HG03175 (cell line): ENCODE measurements at regions not wholly inside any gene's neighbourhood (a gene's known extent, or its start where the extent isn't known, plus 50 kb on each side); places are given as distances from the start of the nearest gene placed in this dataset.
"Not testable (repeated sequence)": the region's sequence is repeated elsewhere in the genome, so short reads cannot be mapped to it uniquely, and the experiment has no call there.

Source experiments
- ATAC-seq: cut with Tn5 transposase; IDR thresholded peaks from one replicate; pipeline ENCODE4 v1.9.1; 2021; ENCODE audit warnings: mild to moderate bottlenecking, moderate library complexity; ENCODE audit not compliant: unreplicated experiment

DNA sequence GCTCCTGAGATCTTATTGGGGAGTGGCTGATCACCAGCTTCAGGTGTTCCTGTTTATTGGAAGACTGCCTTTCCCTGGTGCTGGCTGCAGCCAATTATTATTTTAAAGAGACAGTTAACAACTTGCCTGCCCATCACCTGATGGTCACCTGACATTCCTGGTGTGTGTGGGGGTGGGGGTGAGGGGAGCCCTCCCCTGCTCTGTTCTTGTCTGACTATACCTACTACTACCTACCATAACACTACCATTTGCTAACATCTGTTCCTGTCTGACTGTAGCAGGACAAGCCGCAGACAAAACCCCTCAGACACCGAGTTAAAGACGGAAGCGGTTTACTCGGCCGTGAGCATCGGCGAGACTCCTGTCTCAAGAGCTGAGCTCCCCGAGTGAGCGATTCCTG lies 54.9 kb upstream of the NBPF3 start:
- no peak for ATAC-seq

GRCh38 chr1:21384620-21385019 lies 55.3 kb upstream of the NBPF3 start:
- no peak for ATAC-seq

- no peak for ATAC-seq
Observed at GRCh38 chr1:21383785-21384401, 56.0 kb upstream of the NBPF3 start.

GRCh38 chr1:21381354-21381753 lies 58.6 kb upstream of the NBPF3 start:
- no peak for ATAC-seq

- not testable (repeated sequence) for ATAC-seq
Observed at GRCh38 chr1:21380147-21380546, 59.8 kb upstream of the NBPF3 start.

DNA sequence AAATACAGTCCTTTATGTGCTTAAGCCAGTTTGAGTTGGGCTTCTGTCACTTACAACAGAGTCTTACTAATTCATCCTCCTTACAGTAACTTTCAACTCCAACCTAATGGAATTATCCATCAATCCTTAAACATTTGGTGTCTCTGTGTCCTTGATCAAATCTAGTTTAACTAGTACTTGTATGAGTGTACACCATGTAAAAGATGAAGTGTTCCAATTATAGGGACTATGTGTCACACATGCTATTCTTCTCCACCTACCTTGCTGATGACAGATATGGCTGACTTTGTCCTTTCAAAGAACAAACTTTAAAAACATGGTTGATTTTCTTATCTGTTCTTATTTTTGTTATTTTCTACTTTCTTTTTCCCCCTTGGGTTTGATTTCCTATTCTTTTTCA lies 60.4 kb upstream of the NBPF3 start:
- ATAC-seq: no peak

- no peak for ATAC-seq
Observed at GRCh38 chr1:21378705-21379494, 61.0 kb upstream of the NBPF3 start.

DNA sequence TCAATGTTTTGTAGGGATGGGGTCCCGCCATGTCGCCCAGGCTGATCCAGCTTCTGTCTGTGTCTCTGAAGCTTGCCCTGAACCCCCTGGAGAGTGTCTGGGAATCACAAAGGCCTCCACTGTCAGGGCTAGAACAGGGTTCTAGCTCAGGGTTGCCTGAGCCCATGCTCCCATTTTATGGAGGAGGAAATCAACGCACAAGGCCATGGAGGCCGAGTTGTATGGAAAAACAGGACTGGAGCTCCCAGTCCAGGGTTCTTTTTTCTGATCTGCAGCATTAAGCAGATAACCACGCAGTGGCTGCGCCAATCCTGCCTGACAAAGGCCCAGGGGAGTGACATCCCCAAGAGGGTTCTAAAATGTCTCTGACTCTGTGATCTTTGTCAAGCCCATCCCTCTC lies 67.6 kb upstream of the NBPF3 start:
- no peak for ATAC-seq

GRCh38 chr1:21369905-21370304 lies 70.0 kb upstream of the NBPF3 start:
- ATAC-seq: no peak

- no peak for ATAC-seq
Observed at GRCh38 chr1:21368515-21369289, 71.2 kb upstream of the NBPF3 start.

DNA sequence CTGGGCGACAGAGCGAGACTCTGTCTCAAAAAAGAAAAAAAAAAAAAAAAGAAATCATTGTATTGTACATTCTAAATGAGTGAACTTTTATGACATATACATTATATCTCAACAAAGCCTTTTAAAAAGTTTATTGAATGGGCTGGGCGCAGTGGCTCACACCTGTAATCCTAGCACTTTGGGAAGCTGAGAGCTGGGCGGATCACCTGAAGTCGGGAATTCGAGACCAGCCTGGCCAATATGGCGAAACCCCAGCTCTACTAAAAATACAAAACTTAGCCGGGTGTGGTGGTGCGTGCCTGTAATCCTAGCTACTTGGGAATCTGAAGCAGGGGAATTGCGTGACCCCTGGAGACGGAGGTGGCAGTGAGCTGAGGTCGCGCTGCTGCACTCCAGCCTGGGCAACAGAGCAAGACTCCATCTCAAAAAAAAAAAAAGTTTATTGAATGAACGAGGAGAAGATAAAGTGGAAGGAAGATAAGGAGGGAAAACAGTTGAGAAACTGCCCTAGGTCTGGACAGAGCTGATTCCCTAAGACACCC lies 71.9 kb upstream of the NBPF3 start:
- not testable (repeated sequence) for ATAC-seq

DNA sequence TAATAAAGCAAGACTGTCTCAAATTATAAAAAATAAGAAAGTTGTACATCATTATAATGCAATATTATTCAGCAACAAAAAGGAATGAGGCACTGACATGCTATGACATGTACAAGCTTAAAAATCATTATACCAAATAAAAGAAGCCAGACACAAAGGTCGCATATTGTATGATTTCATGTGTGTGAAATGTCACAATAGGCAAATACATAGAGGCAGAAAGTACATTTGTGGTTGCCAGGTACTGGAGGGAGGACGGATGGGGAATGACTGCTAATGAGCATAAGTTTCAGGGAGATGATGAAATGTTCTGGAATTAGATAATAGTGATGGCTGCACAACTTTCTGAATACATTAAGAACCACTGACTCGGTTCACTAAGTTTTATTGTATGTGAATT lies 73.6 kb upstream of the NBPF3 start:
- no peak for ATAC-seq

DNA sequence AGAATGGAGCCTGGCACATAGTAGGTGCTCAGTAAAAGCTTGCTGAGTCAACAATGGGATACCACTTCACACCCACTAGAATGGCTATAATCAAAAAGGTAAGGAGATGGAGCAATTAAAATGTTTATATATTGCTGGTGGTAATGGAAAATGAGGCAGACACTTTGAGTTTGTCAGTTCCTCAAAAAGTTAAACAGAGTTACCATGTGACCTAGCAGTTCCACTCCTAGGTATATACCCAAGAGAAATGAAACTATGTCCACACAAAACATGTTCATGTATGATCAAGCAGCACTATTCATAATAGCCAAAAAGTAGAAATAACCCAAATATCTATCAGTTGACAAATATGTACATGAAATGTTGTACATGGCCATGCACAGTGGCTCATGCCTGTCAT lies 74.8 kb upstream of the ECE1 start:
- no peak for ATAC-seq

GRCh38 chr1:21362096-21362495 lies 71.8 kb upstream of the ECE1 start:
- ATAC-seq: no peak

DNA sequence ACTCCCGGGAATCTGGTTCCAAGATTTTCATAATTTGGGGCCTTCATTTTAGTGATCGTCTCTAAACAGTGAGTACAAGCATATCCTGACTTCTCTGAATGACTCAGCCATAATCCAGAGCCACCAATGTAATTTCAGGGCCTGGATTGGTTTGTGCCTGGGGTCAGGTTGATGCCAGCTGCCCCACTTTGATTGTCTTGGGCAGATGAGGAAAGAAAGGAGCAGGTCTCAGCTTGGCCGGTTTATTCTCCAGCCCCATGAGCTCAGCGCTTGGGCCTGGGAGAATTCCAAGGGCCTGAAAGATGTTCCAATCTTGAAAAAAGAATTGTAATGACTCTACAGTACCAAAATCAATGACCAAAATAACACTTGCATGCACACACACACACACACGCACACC lies 71.2 kb upstream of the ECE1 start:
- ATAC-seq: no peak

- no peak for ATAC-seq
Observed at GRCh38 chr1:21357161-21357560, 66.9 kb upstream of the ECE1 start.

GRCh38 chr1:21355956-21356355 lies 65.7 kb upstream of the ECE1 start:
- ATAC-seq: no peak

GRCh38 chr1:21352586-21352985 lies 62.3 kb upstream of the ECE1 start:
- ATAC-seq: no peak

DNA sequence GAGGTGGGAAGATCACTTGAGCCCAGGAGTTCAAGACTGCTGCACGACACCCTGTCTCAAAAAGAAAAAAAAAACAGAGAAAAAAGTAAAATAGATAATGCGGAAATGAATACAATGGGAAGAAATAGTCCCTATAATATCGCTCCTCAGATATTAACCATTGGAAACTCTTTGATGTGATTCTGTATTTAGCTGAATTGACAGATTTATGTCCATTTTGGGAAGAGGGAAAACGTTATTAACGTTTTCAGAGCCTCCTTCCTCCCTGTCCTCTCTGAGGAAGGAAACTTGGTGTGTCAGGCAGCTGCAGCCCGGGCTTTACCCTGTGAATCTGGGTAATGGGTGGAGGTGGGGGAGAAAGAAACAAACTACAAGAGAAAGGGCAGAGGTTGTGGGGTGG lies 61.6 kb upstream of the ECE1 start:
- ATAC-seq: no peak

GRCh38 chr1:21350202-21350885 lies 60.1 kb upstream of the ECE1 start:
- ATAC-seq: no peak

GRCh38 chr1:21349693-21350092 lies 59.4 kb upstream of the ECE1 start:
- no peak for ATAC-seq
